GM18502 (cell line): ENCODE measurements at regions not wholly inside any gene's neighbourhood (a gene's known extent, or its start where the extent isn't known, plus 50 kb on each side); places are given as distances from the start of the nearest gene placed in this dataset.
"Not testable (repeated sequence)": the region's sequence is repeated elsewhere in the genome, so short reads cannot be mapped to it uniquely, and the experiment has no call there.

Experiments
- ATAC-seq: cut with Tn5 transposase; IDR thresholded peaks from one replicate; pipeline ENCODE4 v1.9.1; 2021; ENCODE audit warnings: mild to moderate bottlenecking; ENCODE audit not compliant: unreplicated experiment, poor library complexity

DNA sequence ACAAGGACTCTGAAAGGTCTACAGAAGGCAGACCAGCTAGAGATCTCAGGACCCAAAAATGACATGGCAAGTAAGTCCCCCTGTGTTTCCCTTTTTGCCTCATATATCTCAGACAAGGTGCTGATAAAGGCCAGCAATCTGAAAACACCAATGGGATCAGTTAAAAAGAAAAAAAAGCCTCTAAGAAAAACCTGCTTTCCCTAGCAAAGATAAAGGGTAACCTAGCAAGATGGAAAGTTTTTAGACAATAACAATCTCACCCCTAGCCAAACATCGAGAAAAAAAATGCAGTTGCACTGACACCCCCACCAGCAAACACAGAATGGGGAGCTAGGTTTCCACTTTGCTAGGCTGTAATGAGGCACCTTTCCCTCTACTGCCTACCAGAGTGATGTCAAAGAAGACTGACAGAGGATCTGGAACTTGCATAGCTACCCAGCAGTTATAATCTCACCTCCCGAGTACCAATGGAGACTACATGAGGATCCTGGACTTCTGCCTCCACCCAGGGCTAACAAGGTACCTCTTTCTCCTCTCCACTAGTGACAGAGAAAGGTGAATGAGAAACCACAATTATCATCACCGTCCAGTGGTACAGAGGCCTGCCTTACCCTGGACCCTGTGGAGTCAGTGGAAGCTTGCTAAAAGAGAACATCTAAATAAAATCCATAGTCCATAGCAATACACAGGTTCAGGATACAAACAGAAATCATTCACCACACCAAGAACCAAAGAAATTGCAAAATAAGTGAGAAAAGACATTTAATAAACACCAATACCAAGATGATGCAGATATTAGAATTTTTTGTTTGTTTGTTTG lies 240.8 kb downstream of the ARHGAP12 start:
- ATAC-seq: no peak

DNA sequence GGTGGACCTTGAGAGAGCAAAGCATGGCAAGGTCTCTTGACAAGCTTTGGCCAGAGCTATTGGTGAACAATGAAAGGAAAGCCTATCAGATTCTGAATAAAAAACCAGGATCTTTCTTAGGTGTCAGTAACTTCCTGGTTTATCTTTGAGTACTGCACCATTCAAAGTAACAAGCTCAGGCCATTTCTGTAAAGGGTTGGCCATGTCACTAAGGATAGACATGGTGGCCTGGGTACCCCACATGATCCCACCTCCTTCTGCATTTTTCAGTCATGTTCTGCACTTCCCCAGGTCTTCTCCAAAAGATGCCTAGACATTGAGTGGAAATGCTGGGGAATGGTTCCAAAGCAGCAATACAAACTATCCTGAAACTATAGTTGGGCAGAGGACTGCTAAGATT lies 242.0 kb downstream of the ARHGAP12 start:
- ATAC-seq: no peak

DNA sequence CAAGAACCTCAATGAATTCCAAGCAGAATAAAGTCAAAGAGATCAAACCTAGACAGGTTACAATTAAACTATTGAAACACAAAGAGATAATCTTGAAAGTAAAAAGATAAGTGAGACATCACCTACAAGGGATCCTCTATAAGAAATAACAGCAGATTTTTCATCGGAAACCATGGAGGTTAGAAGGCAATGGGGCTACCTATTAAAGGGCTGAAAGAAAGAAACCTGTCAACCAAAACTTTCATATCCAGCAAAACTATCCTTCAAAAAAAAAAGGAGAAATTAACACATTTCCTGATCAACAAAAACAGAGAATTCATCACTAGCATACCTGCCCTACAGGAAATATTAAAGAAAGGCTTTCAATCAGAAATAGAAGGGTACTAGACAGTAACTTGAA lies 244.9 kb downstream of the ARHGAP12 start:
- ATAC-seq: no peak

DNA sequence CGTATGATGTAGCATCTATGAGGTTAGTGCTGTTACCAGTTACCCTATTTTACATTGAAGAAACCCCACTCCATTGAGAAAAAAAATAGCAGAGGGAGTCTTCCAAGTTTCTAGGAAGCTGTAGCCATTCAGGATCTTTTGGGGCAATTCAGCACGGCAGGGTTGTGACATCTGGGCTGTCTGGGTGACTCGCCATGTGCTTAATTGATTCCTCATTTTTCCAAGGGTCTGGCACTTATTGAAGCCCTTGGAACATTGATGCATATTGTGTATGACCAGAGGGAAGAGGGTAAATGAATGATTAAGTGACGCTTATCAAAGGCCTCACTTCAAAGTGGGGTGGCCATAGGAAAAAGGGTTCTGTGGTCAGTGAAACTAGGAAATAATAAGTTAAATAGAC lies 248.7 kb downstream of the ARHGAP12 start:
- no peak for ATAC-seq

DNA sequence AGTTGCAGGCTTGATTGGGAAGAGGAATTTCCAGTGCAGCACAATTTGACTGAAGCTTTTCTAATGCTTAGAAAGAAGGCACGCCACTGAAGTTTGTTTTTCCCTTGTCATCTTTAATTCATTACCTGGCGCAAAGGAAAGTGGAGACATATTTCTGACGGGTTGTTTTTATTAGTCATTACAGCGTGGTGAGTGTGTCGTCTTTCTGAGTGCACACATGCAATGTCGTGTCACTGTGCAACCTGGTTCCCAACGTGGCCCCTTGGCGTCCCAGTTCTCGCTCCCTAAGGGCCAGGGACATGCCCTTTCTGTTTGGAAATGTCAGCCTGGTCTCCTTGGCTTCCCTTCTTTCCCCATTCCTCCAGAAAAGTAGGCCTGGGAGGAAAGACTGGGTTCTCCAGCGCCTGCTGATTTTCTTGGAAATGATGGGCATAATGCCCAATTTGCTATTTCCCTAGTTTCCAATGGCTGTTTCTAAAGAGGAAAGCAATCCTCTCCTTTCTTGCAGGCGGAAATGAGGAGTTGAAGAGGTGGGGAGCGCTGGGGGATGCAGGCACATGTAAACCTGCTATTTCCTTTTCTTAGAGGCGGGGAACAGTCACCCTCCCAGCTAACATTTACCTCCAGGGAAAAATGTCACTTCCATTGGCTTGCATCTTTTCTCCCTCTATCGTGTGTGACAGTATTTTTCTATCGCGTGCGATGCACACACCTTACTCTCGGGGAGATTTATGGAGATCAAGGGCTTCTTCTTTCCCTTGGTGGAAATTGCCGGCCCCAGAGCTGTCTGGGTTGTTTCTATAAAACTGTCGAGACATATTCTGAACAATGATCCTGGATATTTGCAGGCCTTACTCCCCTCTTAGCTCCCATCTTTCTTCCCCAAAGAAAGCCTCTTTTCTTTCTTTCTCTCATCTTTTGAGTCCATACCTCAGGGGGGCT lies 249.8 kb downstream of the ARHGAP12 start:
- no peak for ATAC-seq

DNA sequence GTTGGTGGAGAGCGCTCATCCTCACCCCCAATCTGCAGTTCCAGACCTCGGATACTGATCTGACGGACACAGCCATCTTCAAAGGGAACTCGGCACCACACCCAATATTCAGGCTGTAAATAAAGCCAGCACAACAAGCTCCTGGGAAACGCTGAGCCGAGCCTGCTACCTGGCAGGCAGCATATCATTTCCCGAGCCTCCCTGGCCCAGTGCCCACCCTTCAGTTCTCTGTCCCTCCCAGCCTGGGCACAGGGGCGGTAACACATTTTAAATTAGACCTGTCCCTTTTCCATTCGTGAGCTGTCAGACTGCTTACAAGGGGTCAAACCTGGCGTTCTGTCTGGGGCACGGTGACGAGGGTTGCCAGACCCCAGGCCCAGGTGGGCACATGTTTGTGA lies 250.5 kb downstream of the ARHGAP12 start:
- no peak for ATAC-seq

DNA sequence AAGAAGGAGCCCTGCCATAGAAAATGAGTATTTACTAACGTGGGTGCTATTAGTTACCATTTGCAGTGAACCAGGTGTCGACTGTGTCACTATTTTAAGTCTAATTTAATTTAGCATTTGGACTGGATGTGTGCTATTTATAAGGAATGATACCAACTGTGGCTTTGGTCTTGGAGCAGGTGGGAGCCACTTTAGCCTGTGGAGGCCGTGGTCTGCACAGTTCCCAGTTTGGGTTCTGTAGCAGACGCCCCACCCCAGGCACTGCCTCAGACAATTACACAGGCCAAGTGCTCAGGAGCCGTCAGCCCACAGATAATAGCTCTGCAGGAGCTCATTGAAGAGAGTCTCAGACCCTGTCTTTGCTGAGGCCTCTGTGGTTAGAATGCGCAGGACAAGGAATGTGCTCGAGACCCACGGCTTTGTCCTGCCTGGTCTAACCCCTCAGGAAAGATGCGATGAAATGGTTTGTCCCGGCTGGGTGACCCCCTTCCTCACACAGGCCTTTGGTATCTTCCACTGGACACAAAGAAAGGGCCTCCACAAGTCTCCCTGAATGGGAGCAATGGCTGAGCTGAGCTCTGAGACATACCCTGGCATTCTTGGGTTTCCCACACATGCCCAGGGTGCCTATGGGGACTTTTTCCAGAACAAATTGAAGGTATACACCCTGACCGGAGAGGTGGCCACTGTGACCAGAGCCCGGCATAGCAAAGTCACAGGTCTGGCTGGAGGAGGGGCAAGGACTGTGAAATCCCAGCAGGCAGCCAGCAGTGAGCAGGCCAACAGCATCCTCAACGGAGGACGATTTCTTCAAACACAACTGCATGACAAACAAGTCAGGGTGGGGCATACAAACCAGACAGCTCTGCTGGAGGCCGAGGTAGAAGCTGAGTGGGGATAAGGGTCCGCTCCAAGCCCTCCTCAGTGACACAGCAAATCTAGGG lies 251.2 kb downstream of the ARHGAP12 start:
- ATAC-seq: no peak

DNA sequence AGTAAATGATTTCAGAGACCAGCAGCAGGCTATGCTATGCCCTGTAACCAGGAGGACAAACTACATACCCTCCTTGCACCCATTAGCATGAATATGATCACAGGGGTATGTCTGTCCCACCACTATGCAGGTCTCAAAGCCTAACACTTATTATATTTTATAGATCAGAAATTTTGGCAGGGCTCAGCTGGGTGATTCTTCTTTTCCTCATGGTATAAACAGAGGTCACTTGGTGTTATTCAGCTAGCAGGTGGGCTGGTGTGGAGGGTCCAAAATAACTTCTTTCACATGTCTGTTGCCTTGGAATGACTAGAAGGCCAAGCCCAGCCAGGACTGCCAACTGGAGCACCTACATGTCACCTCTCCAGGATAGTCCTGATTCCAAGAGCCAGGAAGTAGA lies 252.9 kb downstream of the ARHGAP12 start:
- ATAC-seq: no peak

DNA sequence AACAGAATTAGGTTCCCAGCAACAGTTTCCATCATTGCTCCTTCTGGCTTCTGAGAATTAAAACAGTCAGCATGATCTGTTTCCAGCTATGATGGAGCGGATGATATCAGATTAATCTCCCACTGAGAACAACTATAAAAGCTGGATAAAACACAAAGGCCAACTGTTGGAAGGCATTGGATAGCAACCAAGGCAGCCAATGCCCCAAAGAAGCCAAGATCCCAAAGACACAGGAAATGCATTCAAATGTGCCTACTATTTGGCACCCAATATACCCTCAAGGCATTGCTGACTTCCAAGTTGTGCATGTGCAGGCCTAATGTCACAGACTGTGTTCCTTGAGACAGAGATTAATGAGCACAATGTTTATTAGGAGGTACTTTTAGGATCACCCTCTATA lies 259.3 kb downstream of the ARHGAP12 start:
- ATAC-seq: no peak

DNA sequence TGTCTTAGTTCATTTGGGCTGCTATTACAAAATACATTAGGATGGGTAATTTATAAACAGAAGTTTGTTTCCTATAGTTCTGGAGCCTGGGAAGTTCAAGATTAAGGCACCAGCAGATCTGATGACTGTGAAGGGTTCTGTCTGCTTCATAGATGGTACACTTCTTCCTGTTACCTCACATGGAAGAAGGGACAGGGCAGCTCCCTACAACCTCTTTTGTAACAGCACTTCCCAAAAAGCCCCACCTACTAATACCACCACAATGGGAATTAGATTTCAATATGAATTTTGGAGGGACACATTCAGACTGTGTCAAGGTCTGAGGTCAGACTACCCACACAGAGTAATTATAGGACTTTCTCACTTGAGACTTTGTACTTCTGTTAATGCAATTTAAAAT lies 260.3 kb downstream of the ARHGAP12 start:
- ATAC-seq: no peak

DNA sequence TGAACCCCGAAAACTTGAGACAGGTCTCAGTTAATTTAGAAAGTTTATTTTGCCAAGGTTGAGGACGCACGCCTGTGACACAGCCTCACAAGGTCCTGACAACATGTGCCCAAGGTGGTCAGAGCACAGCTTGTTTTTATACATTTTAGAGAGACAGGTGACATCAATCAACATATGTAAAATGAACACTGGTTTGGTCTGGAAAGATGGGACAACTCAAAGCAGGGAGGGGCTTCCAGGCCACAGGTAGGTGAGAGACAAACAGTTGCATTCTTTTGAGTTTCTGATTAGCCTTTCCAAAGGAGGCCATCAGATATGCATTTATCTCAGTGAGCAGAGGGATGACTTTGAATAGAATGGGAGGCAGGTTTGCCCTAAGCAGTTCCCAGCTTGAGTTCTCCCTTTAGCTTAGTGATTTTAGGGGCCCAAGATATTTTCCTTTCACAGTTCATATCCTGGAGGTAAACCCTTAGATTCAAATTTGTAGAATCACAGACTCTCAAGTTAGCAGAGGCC lies 262.8 kb downstream of the ARHGAP12 start:
- not testable (repeated sequence) for ATAC-seq

DNA sequence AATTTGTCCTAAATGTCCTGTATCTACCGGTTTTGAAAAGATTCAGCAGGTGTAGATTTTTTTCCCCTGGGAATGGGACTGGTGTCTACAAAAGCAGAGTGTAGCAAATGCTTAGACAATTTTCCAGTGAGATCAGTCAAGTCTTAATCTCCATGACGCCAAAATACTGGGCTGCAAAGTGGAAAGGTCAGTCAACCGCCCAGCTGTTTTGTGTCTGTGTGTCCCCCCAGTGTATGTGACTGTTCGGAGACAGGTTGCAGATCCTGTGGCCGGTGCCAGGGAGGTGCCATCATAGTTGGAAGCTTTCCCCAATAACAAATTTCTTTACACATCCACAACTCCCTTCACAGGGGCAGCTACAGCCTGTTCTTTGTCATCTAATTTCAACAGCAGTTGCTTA lies 263.8 kb downstream of the ARHGAP12 start:
- no peak for ATAC-seq

DNA sequence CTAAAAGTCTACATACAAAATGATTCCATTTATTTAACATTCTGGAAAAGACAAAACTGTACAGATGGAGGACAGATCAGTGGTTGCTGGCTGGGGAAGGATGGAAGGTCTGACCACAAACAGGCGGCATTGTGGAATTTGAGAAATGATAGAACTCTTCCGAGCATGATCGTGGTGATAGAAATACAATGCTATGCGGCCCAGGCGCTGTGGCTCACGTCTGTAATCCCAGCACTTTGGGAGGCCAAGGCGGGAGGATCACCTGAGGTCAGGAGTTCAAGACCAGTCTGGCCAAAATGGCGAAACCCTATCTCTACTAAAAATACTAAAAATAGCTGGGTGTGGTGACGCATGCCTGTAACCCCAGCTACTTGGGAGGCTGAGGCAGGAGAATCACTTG lies 264.6 kb downstream of the ARHGAP12 start:
- ATAC-seq: not testable (repeated sequence)

DNA sequence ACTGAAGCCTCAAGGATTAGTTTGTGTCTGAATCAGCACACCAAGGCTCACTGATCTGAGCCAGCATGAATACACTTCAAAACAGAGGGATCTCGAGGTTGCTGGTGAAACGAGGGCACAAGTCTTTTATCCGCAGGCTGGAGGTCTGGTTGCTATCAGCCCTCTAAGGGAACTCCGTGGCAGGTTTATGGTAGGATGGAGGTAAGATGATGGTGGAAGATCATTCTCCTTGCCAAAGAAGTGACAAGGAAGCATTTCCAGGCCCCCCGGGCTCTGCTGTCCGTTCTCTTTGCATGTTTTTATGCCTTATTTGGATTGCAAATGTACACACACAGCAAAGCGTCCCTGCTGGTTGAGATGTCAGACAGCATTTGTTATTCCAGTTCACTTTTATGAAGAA lies 268.3 kb downstream of the ARHGAP12 start:
- ATAC-seq: no peak

DNA sequence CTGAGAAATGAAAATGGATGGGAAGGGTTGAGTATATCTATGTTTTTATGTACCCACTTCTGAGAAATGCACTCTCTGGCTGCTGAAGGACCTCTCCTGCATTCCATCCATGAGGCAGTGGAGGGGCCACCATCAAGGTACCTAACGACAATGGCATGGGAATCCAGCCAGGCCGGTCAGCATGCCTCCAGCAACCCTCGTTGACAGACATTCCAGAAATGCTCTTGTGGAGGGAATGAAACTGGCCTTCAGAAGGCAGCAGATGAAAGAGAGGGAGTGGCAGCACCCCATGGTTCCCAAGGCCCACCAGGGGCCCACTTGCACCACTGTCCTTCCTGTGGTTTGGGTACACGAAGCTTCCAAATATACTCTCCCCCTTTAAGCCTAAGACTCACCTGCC lies 269.0 kb downstream of the ARHGAP12 start:
- no peak for ATAC-seq

DNA sequence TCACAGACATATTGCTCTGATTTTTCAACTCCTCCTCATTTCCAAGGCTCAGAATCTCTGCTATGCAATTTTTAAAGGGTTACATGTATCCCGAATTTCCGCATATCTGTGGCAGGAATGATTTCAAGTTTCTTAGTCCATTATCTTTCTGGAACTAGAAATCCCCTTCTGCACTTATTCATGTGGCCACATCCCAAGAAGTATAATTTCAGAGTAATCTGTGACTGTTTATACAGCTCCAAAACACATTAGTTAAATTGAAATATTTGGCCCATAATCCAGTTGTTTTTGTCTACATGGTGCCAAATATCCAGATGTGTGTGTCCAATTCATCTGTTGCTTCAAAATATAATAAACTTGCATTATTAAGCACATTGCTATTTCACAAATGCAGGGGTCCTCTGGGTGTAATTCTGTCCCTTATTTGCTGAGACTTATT lies 271.2 kb downstream of the ARHGAP12 start:
- no peak for ATAC-seq

DNA sequence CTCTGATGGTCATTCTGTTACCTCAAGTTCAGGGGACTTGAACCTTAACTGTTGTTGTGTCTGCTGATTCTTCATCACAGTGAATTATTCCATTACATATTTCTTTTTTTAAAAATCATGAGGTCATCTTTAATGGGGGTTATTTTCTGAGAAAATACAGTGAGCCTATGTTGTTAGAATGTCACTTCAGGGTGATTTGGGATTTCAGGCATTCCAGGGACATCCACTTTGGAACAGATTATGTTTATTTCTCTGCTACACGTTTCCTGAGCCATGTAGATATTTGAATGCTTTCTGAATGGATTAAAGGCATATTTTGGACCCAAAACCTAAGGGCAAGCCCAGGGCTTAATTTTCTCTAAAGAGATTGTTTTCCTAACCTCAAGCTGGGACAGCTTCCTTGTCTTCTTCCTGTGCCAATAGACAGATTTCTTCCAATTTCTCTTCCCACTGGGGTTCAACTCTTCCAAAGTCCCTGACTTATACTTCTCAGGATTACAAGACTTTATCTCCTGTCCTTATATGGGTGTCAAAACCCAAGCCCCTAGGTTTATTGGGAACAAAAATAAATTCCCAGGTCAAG lies 271.7 kb downstream of the ARHGAP12 start:
- ATAC-seq: no peak

DNA sequence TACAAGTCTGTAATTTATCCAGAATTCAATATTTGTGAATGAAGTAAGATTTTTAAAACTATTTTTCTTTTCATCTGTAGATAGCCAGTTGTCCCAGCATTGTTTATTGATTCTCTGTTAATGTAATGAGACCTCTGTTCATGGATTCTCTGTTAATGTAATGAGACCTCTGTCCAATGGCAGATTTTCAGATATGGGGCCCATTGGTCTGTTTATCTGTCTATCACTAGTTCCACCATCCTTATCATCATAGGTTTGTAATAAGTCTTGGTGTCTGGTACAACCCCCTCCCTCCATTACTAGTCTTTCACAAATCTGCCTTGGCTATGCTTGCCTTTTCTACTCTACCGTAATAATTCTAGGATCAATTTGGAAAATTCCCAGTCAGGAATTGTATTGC lies 276.6 kb downstream of the ARHGAP12 start:
- no peak for ATAC-seq

DNA sequence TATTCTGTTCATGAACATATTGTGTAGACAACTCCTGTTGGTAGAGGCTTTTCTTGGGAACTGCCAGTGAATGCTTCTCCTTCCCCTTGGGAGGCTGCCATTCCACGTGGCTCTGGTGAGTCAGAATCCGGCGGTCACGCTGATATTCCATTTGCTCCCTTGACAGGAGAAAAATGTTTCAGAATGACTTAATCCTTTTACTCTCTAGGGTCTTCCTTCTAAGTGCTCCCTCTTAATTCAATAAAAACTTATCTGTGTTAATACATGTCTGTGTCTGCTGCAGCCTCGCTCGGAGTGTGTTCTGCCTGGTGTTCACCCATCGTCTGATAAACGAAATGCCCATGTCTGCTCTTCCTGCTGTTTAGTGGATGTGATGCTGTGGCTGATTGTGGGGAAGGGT lies 278.6 kb downstream of the ARHGAP12 start:
- ATAC-seq: no peak

DNA sequence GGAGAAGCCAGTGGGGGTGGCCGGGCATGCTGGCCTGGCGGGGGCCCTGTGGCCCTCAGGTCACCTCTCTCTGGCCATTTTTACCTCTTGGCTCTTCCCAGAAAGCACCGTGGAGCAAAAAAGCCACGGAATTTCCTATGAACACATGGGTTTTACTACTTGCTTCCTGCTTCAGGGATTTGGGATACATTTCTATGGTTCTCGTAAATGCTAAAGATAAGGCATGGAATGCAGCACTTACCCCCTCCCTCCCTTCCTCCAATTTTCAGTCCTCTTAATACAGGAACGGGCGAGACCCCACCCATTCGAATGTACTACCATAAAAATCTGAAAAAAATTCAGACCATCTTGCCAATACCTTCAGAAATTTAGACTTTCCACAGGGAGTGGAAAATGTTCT lies 279.7 kb downstream of the ARHGAP12 start:
- no peak for ATAC-seq
